NCI-H187 treated with DMSO at 0.1 percent for 48 hours (cell line): ENCODE measurements at regions not wholly inside any gene's neighbourhood (a gene's known extent, or its start where the extent isn't known, plus 50 kb on each side); places are given as distances from the start of the nearest gene placed in this dataset.

Source experiments
- DNase-seq: peaks from one replicate; lab custom pipeline; 2025; lab: John Stamatoyannopoulos, UW

GRCh38 chr7:23973264-23973663, 263.2 kb downstream of the STK31 start:
- no peak for DNase-seq

GRCh38 chr7:23980081-23980480, 270.1 kb downstream of the STK31 start:
- no peak for DNase-seq

GRCh38 chr7:23981314-23981713, 271.3 kb downstream of the STK31 start:
- DNase-seq: no peak

- DNase-seq: no peak
Measured at GRCh38 chr7:23981758-23982157, 271.7 kb downstream of the STK31 start.

GRCh38 chr7:24005517-24005916, 278.5 kb upstream of the NPY start:
- DNase-seq: no peak

GRCh38 chr7:24010495-24010894, 273.5 kb upstream of the NPY start:
- DNase-seq: no peak

GRCh38 chr7:24017519-24017918, 266.5 kb upstream of the NPY start:
- DNase-seq: no peak

- no peak for DNase-seq
Measured at GRCh38 chr7:24018331-24018730, 265.7 kb upstream of the NPY start.

- no peak for DNase-seq
Measured at GRCh38 chr7:24019841-24020240, 264.1 kb upstream of the NPY start.

- DNase-seq: no peak
Measured at GRCh38 chr7:24024276-24025068, 259.5 kb upstream of the NPY start.

- no peak for DNase-seq
Measured at GRCh38 chr7:24025094-24025493, 258.9 kb upstream of the NPY start.

GRCh38 chr7:24025765-24026164, 258.2 kb upstream of the NPY start:
- DNase-seq: no peak

GRCh38 chr7:24026351-24026750, 257.6 kb upstream of the NPY start:
- no peak for DNase-seq

GRCh38 chr7:24029068-24029467, 254.9 kb upstream of the NPY start:
- no peak for DNase-seq

- DNase-seq: no peak
Measured at GRCh38 chr7:24034251-24034650, 249.7 kb upstream of the NPY start.

- DNase-seq: no peak
Measured at GRCh38 chr7:24035366-24036032, 248.5 kb upstream of the NPY start.

GRCh38 chr7:24036033-24036412, 248.0 kb upstream of the NPY start:
- DNase-seq: no peak

GRCh38 chr7:24038993-24039392, 245.0 kb upstream of the NPY start:
- DNase-seq: peak; percentile 91

GRCh38 chr7:24039991-24040624, 243.9 kb upstream of the NPY start:
- no peak for DNase-seq

GRCh38 chr7:24042028-24042427, 242.0 kb upstream of the NPY start:
- no peak for DNase-seq

GRCh38 chr7:24049296-24049695, 234.7 kb upstream of the NPY start:
- no peak for DNase-seq

- no peak for DNase-seq
Measured at GRCh38 chr7:24050991-24051560, 232.9 kb upstream of the NPY start.

GRCh38 chr7:24051651-24052050, 232.3 kb upstream of the NPY start:
- no peak for DNase-seq
